CD4-positive, alpha-beta T cell treated with Interferon gamma for 1 hour (primary cell): ENCODE measurements at regions not wholly inside any gene's neighbourhood (a gene's known extent, or its start where the extent isn't known, plus 50 kb on each side); places are given as distances from the start of the nearest gene placed in this dataset.
A peak's percentile ranks its signal among the peaks of the same experiment; 100 is the strongest.

Source experiments
- DNase-seq: peaks from one replicate; pipeline ENCODE4 v3.0.0-alpha.2; 2020

GRCh38 chr5:74336297-74336696, 304.2 kb downstream of the ENC1 start:
- no peak for DNase-seq

- no peak for DNase-seq
Measured at GRCh38 chr5:74334762-74335384, 305.7 kb downstream of the ENC1 start.

DNA sequence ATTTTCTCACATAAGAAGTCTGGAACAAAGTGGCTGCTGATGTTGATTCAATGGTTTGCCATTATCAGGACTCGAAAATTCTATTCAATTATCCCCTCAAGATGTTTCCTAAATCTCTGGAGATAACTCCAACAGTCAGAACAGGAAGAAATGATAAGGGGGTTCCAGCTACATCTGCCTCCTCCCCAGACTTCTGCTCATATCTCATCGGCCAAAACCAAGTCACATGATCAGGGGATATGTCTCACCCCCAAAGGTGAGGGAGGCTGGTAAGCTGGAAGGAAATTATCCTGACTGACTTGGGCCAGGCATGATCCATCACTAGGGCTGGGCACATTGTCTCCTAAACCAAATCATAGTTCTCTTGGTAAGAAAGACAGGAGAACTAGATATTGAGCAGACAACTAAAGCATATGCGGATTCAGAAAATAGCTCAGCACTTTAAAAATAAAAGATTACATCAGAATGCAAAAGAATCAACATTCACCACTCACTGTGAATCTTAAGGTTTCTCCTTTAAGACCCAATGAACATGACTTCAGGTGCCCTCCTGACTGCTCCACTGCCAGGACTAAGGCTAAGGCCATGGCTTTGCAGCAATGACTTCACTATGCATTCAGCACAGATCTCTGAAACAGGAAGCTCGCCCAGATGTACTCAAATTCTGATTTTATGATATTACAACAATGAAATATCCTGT, 306.3 kb downstream of the ENC1 start:
- DNase-seq = no peak

DNA sequence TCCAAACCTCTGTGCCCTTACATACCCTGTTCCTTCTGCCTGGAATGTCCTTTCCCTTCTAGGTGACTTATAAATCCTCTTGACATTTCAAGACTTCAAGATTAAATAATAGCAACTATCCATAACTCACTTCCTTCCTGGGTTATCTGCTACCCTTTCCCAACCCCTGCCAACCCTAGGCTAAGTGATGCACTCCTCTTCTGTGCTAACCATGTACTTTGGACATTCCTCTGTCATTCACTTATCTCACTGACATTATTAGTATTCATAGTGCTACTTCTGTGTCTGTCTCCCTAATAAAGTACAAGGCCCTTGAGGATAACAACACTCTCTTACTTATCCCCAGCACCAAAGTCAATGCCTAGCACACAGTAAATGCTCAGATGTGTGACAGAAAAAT, 307.1 kb downstream of the ENC1 start:
- no peak for DNase-seq

DNA sequence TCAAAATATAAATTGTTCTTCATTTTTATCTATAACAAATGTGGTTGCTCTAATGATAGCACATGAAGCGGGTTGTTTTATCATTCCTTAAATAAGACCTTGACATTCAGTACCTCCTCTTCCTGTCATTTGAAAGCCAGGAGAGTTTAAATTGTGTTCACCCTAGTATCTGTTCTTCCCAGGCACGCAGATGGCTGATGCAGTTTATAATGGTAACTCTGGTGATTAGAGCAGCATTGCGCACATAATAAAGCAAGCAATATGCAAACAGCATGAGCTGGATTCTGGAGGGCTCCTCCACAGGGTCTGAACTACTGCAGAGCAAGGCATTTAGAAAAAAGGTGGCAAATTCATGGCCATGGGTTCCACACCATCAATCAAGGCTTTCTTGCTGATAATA, 307.8 kb downstream of the ENC1 start:
- no peak for DNase-seq

- no peak for DNase-seq
Measured at GRCh38 chr5:74332006-74332405, 308.5 kb downstream of the ENC1 start.

- no peak for DNase-seq
Measured at GRCh38 chr5:74328221-74328630, 312.3 kb downstream of the ENC1 start.

GRCh38 chr5:74327339-74327685, 313.2 kb downstream of the ENC1 start:
- no peak for DNase-seq

DNA sequence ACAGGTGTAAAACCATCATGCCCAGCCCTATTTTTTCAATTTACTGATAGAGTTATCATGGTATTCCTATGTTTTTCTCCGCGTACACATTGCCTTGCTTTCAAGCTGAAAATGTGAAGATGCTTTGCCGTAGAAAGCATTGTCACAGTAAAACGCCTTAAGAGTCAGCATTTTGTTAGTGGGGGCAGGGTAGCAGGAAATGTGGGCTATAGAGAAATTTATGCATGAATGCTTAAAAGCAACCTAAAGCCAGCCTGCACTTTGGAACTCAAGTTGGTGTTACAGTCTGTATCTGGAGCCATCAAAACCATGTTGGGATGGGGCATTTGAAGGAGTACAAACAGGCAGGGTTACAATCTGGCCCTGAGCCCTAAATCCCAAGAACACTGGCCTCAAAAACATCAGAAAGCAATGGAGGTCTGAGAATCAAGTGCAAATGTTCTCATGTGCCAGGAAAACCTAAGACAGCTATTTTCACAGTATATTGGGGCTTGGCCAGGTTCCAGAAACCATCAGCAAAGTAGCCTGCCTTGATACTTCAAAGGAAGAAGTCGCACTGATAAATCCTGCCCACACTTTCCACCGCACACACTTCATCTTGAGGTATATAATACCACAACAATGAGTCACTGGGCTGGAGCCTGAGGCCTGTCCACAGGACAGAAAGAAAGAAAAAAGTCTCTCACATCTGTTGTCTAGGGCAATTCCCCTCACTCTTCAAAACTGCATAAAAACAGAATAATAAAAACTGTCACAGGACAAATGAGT, 313.8 kb downstream of the ENC1 start:
- peak; percentile 42 for DNase-seq

GRCh38 chr5:74325866-74326265, 314.7 kb downstream of the ENC1 start:
- no peak for DNase-seq

GRCh38 chr5:74324556-74324955, 316.0 kb downstream of the ENC1 start:
- DNase-seq = no peak

- DNase-seq = no peak
Measured at GRCh38 chr5:74322944-74323343, 317.6 kb downstream of the ENC1 start.

GRCh38 chr5:74322191-74322590, 318.3 kb downstream of the ENC1 start:
- no peak for DNase-seq

GRCh38 chr5:74321326-74321725, 319.2 kb downstream of the ENC1 start:
- no peak for DNase-seq

- no peak for DNase-seq
Measured at GRCh38 chr5:74320526-74320925, 320.0 kb downstream of the ENC1 start.

GRCh38 chr5:74319076-74319475, 321.5 kb downstream of the ENC1 start:
- DNase-seq = no peak

DNA sequence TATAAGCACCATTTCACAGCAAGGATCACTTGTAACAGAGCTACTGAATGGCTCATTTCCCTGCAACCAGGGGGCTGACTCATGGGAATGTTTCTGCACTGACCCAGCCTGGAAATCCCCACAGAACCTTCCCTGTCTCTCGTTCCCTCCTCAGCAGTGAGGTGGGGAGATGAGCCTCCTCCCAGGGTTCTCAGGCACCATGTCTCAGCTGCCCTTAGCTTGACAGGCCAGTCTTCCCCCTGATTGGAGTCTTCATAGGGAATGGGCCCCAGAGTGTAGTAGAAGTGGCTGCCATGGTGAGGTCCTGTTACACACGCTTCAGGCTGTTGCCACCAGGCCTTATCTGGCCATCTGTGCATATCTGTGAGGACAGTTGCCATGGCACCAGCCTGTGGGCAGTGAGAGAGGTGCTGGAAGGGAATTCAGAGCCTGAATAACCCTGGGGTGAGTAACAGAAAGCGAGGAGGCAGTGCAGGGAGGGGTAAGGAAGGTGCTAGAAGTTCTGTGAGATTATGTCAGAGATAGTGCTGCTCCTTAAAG, 324.4 kb downstream of the ENC1 start:
- peak; percentile 3 for DNase-seq

DNA sequence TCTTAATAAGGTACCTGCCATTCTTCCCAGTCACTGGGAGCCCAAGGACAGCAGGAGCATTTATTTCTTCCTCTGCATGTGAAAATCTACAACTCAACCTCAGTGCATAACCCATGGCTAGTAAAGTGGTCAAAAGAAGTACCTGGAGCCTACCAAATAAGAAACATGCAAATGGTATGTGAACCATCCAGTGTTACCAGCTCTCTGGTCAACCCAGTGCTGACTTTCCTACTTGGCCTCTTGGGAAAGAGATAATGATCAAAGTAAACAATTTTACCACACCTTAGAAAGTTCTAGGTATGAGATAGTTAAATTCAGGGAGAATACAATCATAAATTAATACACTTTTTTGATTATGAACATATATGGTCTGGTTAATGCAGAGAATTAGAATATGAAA, 325.6 kb downstream of the ENC1 start:
- no peak for DNase-seq

GRCh38 chr5:74313896-74314295, 326.6 kb downstream of the ENC1 start:
- no peak for DNase-seq

DNA sequence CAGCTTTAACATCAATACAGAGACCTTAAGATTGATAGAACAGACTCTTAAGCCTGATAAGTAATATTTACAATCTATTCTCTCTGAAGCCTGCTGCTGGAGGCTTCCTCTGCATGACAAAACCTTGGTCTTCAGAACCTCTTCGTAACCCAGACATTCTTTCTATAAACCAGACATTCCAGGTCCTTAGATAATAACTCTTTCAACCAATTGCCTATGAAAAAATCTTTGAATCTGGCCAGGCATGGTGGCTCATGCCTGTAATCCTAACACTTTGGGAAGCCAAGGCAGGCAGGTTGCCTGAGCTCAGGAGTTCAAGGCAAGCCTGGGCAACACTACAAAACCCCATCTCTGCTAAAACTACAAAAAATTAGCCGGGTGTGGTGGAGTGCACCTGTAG, 327.8 kb downstream of the ENC1 start:
- DNase-seq = no peak

DNA sequence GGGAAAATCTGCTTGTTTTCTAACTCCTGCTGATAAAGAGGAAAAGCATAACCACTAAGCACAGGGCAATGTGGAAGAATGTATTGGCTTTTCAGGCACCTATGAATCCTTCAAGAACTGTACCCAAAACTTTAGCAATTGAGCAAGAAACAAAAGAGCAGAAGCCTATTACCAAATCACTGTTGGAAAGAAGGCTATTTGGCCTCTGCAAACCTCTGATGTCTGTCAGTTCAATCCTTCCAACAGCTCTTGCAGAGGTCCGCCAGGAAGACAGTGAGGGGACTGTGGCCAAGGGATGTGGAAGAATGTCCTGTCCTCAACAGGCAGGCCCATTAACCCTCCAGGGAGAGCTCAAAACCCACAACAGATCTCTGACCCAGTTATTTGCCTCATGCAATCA, 328.6 kb downstream of the ENC1 start:
- DNase-seq = no peak

GRCh38 chr5:74310997-74311930, 329.3 kb downstream of the ENC1 start:
- DNase-seq = no peak

GRCh38 chr5:74310386-74310785, 330.1 kb downstream of the ENC1 start:
- no peak for DNase-seq
